Aorta (tissue), 5 donors: ENCODE measurements at regions not wholly inside any gene's neighbourhood (a gene's known extent, or its start where the extent isn't known, plus 50 kb on each side); places are given as distances from the start of the nearest gene placed in this dataset.

Experiments
- ATAC-seq: fragments of 200-7000 bp; cut with Tn5 transposase; one replicate; pipeline ENCODE4 v1.9.1; 2022; ENCODE audit warnings: moderate library complexity; ENCODE audit not compliant: low FRiP score
- DNase-seq, 2 donors: peaks; one replicate each; pipeline ENCODE4 v3.0.0-alpha.2; 2020
- H3K27ac ChIP-seq, 2 donors: one replicate each; pipeline ENCODE4 v1.5.1; 2013; ENCODE audit warnings: low read length in 2 of 2, mild to moderate bottlenecking in 2 of 2, moderate library complexity in 2 of 2, control low read depth in 1 of 2, inconsistent platforms in 1 of 2, low read depth in 1 of 2
- H3K27me3 ChIP-seq, 2 donors: one replicate each; pipeline ENCODE4 v1.6.1; 2013; ENCODE audit warnings: control low read depth in 1 of 2, low read length in 1 of 2, mild to moderate bottlenecking in 1 of 2, moderate library complexity in 1 of 2; ENCODE audit not compliant: insufficient read depth in 2 of 2, control insufficient read depth in 1 of 2
- H3K36me3 ChIP-seq, 2 donors: one replicate each; pipeline ENCODE4 v1.6.1; 2013; ENCODE audit warnings: control low read depth in 1 of 2, low read length in 1 of 2, mild to moderate bottlenecking in 1 of 2; ENCODE audit not compliant: insufficient read depth in 2 of 2, control insufficient read depth in 1 of 2
- H3K4me1 ChIP-seq, 2 donors: one replicate each; pipeline ENCODE4 v1.6.1; 2013; ENCODE audit warnings: low read length in 2 of 2, control low read depth in 1 of 2, mild to moderate bottlenecking in 1 of 2, moderate library complexity in 1 of 2; ENCODE audit not compliant: insufficient read depth in 2 of 2, control insufficient read depth in 1 of 2
- H3K4me3 ChIP-seq, 2 donors: one replicate each; pipeline ENCODE4 v1.5.1; 2013; ENCODE audit warnings: low read length in 2 of 2, control low read depth in 1 of 2, mild to moderate bottlenecking in 1 of 2
- H3K9me3 ChIP-seq: one replicate; pipeline ENCODE4 v1.6.1; 2013; ENCODE audit warnings: mild to moderate bottlenecking, low read length; ENCODE audit not compliant: control insufficient read depth
- WGBS, 2 donors: extraction: QIAGEN DNeasy Blood & Tissue Kit; methylation state at CpG; one replicate each; pipeline ENCODE4 v1.1.7; 2013; 5-methylcytosine and 5-hydroxymethylcytosine counted together
- intact Hi-C, 2 donors: fragments of 100-400 bp; cut with DNase I; formaldehyde crosslinking; loops; one replicate each; pipeline versions ENCODE4 v1.14.2 to v1.15.0; 2022
- donor health status: healthy with polysubstance abuse.
- donor health status: Bipolar disorder and iron deficiency.
- donor health status: DM: no; HTN: no; CAD: no.
- donor health status: DM: no; HTN: no; CAD: no.
- donor health status: DM: yes; HTN: yes; CAD: no.

- ATAC-seq, result no peak
- no peaks in the 10 kb centered on the region for H3K36me3 ChIP-seq
- no peak for DNase-seq
- no peaks in the 10 kb centered on the region for H3K27me3 ChIP-seq
- WGBS, 2 donors, result 71 to 95% methylated on average over 2 of the region's 2 CpGs
- H3K27ac ChIP-seq, result no peak overlapping the region
- no peaks in the 10 kb centered on the region for H3K4me1 ChIP-seq
- intact Hi-C loops, result no loop called here
- no peak overlapping the region for H3K4me3 ChIP-seq
- H3K9me3 ChIP-seq, result no peaks in the 10 kb centered on the region
Observed at GRCh38 chrX:109939498-109939897, 63.4 kb upstream of the TMEM164 start.

GRCh38 chrX:109940411-109940810, 62.5 kb upstream of the TMEM164 start:
- Histone ChIP-seq H3K9me3 (no peaks in the 10 kb centered on the region), H3K27ac (no peak overlapping the region), H3K4me3 (no peak overlapping the region), H3K27me3 (no peaks in the 10 kb centered on the region), H3K4me1 (no peaks in the 10 kb centered on the region), H3K36me3 (no peaks in the 10 kb centered on the region)
- 75 to 96% methylated on average over 2 of the region's 2 CpGs for WGBS, 2 donors
- ATAC-seq (no peak), DNase-seq (no peak)
- intact Hi-C loops, result no loop called here

- intact Hi-C loops, result no loop called here
- no peaks in the 10 kb centered on the region for H3K36me3 ChIP-seq
- WGBS, 2 donors, result 75 to 84% methylated on average over 2 of the region's 2 CpGs
- H3K4me1 ChIP-seq, result no peaks in the 10 kb centered on the region
- no peaks in the 10 kb centered on the region for H3K27me3 ChIP-seq
- no peaks in the 10 kb centered on the region for H3K9me3 ChIP-seq
- no peak for DNase-seq
- H3K4me3 ChIP-seq, result no peak overlapping the region
- no peak overlapping the region for H3K27ac ChIP-seq
- ATAC-seq, result no peak
Observed at GRCh38 chrX:109943092-109943739, 59.7 kb upstream of the TMEM164 start.

- no peaks in the 10 kb centered on the region for H3K27me3 ChIP-seq
- H3K4me3 ChIP-seq, result no peak overlapping the region
- H3K4me1 ChIP-seq, result no peaks in the 10 kb centered on the region
- no peak overlapping the region for H3K27ac ChIP-seq
- 60 to 79% methylated on average over 1 of the region's 1 CpG for WGBS, 2 donors
- intact Hi-C loops, result no loop called here
- no peak for DNase-seq
- no peaks in the 10 kb centered on the region for H3K9me3 ChIP-seq
- H3K36me3 ChIP-seq, result no peaks in the 10 kb centered on the region
- no peak for ATAC-seq
Observed at GRCh38 chrX:109943740-109944092, 59.2 kb upstream of the TMEM164 start.

- Histone ChIP-seq H3K9me3 (no peaks in the 10 kb centered on the region), H3K36me3 (no peaks in the 10 kb centered on the region), H3K4me1 (no peaks in the 10 kb centered on the region), H3K4me3 (no peak overlapping the region), H3K27me3 (no peaks in the 10 kb centered on the region), H3K27ac (no peak overlapping the region)
- WGBS, 2 donors, result 26 to 67% methylated on average over 2 of the region's 2 CpGs
- intact Hi-C loops, result no loop called here
- ATAC-seq (no peak), DNase-seq (no peak)
Observed at GRCh38 chrX:109952050-109952449, 50.9 kb upstream of the TMEM164 start.

GRCh38 chrX:109952985-109953905, 49.7 kb upstream of the TMEM164 start:
- no peak for DNase-seq
- H3K9me3 ChIP-seq, result no peaks in the 10 kb centered on the region
- 81 to 93% methylated on average over 4 of the region's 4 CpGs for WGBS, 2 donors
- ATAC-seq, result no peak
- H3K4me1 ChIP-seq, result no peaks in the 10 kb centered on the region
- no peak overlapping the region for H3K27ac ChIP-seq
- no peaks in the 10 kb centered on the region for H3K27me3 ChIP-seq
- intact Hi-C loops, result no loop called here
- no peak overlapping the region for H3K4me3 ChIP-seq
- H3K36me3 ChIP-seq, result no peaks in the 10 kb centered on the region
